Activated naive CD8-positive, alpha-beta T cell treated with anti-CD3 and anti-CD28 coated beads, Interleukin-2, amount 50 U/mL, for 24 hours (primary cell): ENCODE measurements at regions not wholly inside any gene's neighbourhood (a gene's known extent, or its start where the extent isn't known, plus 50 kb on each side); places are given as distances from the start of the nearest gene placed in this dataset.
A peak's percentile ranks its signal among the peaks of the same experiment; 100 is the strongest.
"Not testable (repeated sequence)": the region's sequence is repeated elsewhere in the genome, so short reads cannot be mapped to it uniquely, and the experiment has no call there.

Source experiments
- ATAC-seq: fragments of 150-1000 bp; cut with Tn5 transposase; one replicate; pipeline ENCODE4 v1.10.0; 2021
- DNase-seq: peaks from one replicate; pipeline ENCODE4 v3.0.0; 2021
- H3K27ac Mint-ChIP-seq: one replicate; pipeline ENCODE4 v1.8.0; 2021; ENCODE audit warnings: mild to moderate bottlenecking, mixed read lengths
- H3K27me3 Mint-ChIP-seq: one replicate; pipeline ENCODE4 v1.8.0; 2021; ENCODE audit warnings: mixed read lengths
- H3K36me3 Mint-ChIP-seq: one replicate; pipeline ENCODE4 v1.8.0; 2021; ENCODE audit warnings: low read depth, mixed read lengths
- H3K4me1 Mint-ChIP-seq: one replicate; pipeline ENCODE4 v1.8.0; 2021; ENCODE audit warnings: mixed read lengths
- H3K4me3 Mint-ChIP-seq: one replicate; pipeline ENCODE4 v1.8.0; 2021; ENCODE audit warnings: mild to moderate bottlenecking, moderate library complexity, mixed read lengths
- H3K9me3 Mint-ChIP-seq: one replicate; pipeline ENCODE4 v1.8.0; 2021; ENCODE audit warnings: mixed read lengths

DNA sequence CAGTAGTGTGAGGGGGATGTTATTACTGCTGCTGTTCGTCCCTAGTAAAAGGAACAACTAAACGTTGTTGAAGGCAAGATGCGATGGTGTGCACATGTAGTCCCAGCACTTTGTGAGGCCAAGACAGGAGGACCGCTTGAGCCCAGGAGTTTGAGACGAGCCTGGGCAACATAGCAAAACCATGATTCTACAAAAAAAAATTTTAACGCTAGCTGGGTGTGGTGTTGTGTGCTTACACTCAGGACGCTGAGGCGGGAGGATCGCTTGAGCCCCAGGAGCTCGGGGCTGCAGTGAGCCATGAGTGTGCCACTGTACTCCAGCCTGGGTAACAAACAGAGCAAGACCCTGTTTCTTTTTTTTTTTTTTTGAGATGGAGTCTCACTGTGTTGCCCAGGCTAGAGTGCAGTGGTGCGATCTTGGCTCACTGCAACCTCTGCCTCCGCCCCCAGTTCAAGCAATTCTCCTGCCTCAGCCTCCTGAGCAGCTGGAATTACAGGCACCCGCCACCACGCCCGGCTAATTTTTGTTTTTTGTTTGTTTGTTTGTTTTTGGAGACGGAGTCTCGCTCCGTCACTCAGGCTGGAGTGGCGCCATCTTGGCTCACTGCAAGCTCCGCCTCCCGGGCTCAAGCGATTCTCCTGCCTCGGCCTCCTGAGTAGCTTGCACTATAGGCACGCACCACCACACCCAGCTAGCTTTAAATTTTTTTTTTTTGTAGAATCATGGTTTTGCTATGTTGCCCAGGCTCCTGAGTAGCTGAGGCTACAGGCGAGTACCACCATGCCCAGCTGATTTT, 87.3 kb downstream of the MYL12B start:
- H3K27me3 Mint-ChIP-seq, H3K4me1 Mint-ChIP-seq, ATAC-seq, H3K4me3 Mint-ChIP-seq, H3K9me3 Mint-ChIP-seq, H3K27ac Mint-ChIP-seq, H3K36me3 Mint-ChIP-seq, DNase-seq: not testable (repeated sequence)

DNA sequence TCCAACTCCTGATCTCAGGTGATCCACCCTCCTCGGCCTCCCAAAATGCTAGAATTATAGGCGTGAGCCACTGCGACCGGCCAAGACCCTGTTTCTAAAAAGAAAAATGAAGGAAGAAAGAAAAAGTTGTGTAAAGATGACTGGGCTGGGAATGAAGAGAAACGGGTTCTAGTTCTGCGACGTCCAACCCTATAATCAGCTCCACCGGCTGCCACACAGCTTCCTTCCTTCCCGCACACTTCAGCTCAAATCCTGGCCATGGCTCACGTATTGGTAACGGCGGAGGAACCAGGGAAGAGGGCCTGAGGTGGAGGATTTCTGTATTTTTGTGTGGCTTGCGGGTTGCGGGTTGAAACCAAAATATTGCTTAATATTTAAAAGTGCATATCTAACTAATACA, 88.1 kb downstream of the MYL12B start:
- ATAC-seq (no peak), DNase-seq (no peak)
- no peaks in the 10 kb centered on the region for H3K9me3 Mint-ChIP-seq
- H3K27me3 Mint-ChIP-seq, result peaks cover 6% of the 10 kb centered on the region
- H3K27ac Mint-ChIP-seq, result no peak overlapping the region
- H3K4me3 Mint-ChIP-seq, result no peak overlapping the region
- H3K36me3 Mint-ChIP-seq, result no peaks in the 10 kb centered on the region
- H3K4me1 Mint-ChIP-seq, result peaks cover 2% of the 10 kb centered on the region

DNA sequence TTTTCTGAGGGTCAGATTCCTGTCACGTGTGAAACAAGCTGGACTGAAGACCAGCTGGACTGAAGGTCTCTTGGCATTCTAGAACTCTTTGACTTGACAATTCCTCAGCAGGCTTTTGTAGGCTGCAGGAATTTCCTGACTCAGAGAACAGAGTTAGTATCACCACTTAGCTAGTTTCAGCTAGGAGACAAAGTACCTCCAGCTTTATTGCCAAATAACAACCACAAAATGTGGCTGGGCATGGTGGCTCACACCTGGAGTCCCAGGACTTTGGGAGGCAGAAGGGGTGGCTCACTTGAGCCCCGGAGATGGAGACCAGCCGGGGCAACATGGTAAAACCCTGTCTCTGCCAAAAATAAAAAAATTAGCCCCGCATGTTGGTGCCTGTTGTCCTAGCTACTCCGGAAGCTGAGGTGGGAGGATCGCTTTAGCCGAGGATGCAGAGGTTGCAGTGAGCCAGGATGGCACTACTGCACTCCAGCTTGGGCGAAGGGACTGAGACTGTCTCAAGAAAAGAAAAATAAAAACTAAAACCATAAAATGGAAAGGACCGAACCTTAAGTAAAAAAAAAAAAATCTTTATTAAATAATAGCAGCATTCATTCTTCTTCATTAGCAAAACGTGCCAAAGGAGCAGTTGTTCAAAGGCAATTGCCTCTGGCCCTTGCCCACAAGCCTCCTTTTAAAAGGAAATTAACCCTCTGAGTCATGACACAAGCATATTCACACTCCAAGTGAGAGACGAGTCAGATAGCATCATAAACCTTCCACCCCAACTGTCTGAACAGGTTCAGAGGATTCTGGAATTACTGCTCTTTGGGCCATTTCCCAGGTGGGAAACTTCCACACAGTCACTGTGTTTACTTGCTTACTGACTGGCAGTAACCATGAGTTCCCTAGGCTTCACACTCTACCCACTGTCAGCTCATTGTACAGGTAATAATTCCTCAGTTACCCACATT, 88.9 kb downstream of the MYL12B start:
- H3K4me1 Mint-ChIP-seq, result peaks cover 4% of the 10 kb centered on the region
- H3K9me3 Mint-ChIP-seq, result no peaks in the 10 kb centered on the region
- peak; percentile 50 for ATAC-seq

DNA sequence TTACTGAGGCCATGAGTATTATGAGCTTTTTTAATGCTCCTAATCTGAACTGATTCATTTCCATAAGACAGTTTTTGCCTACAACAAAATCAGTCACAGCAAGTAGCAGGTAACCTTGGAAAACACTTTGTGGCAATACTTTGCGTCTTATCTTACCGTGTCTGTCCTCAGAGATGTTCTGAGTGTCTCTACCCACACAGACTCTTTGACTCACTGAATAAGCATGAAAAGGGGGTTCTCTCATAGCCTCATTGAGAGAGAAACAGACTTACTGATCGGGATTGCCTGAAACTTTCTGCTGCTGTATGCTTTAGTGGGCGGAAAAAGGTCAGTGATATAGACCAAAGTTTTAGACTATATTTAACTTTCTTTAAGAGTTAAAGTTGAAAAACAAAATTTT, 92.6 kb downstream of the MYL12B start:
- DNase-seq, result no peak
- H3K27ac Mint-ChIP-seq, result no peak overlapping the region
- H3K9me3 Mint-ChIP-seq, result no peaks in the 10 kb centered on the region
- H3K36me3 Mint-ChIP-seq, result no peaks in the 10 kb centered on the region
- peak; percentile 79 for ATAC-seq
- no peaks in the 10 kb centered on the region for H3K27me3 Mint-ChIP-seq
- H3K4me3 Mint-ChIP-seq, result no peak overlapping the region
- H3K4me1 Mint-ChIP-seq, result peaks cover 13% of the 10 kb centered on the region

More for the DNA sequence above, 88.9 kb downstream of the MYL12B start:
- no peak for DNase-seq
- Mint-ChIP-seq H3K4me3 (no peak overlapping the region), H3K36me3 (no peaks in the 10 kb centered on the region), H3K27ac (no peak overlapping the region), H3K27me3 (peaks cover 6% of the 10 kb centered on the region)

- H3K4me3 Mint-ChIP-seq, result no peak overlapping the region
- H3K36me3 Mint-ChIP-seq, result no peaks in the 10 kb centered on the region
- no peaks in the 10 kb centered on the region for H3K27me3 Mint-ChIP-seq
- H3K9me3 Mint-ChIP-seq, result no peaks in the 10 kb centered on the region
- no peak overlapping the region for H3K27ac Mint-ChIP-seq
- no peak for DNase-seq
- H3K4me1 Mint-ChIP-seq, result peaks cover 13% of the 10 kb centered on the region
- peak; percentile 22 for ATAC-seq
Observed at GRCh38 chr18:3356614-3357013, 93.4 kb upstream of the TGIF1 start.

- H3K4me3 Mint-ChIP-seq, result no peak overlapping the region
- H3K4me1 Mint-ChIP-seq, result peaks cover 13% of the 10 kb centered on the region
- DNase-seq, result no peak
- H3K27me3 Mint-ChIP-seq, result no peaks in the 10 kb centered on the region
- H3K36me3 Mint-ChIP-seq, result no peaks in the 10 kb centered on the region
- no peaks in the 10 kb centered on the region for H3K9me3 Mint-ChIP-seq
- no peak for ATAC-seq
- H3K27ac Mint-ChIP-seq, result no peak overlapping the region
Observed at GRCh38 chr18:3357516-3357915, 92.5 kb upstream of the TGIF1 start.

DNA sequence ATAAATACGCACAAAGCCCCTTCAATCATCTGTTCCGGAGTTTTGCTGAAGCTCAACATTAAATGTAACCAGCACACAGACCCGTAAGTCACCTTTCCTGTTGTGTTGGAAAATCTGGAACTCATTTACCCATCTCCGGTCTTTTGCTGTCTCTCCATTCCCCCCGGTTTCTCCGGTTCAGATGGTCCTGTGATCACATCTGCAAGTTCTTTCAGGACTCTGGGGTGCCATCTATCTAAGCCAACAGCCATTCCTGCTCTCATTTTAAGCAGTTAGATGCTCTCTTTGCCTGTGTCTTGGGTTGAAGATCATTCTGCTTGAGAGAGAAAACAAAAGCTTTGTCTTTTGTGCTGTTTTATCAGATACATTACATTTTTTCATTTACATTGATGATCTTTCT, 91.7 kb upstream of the TGIF1 start:
- H3K27ac Mint-ChIP-seq, result no peak overlapping the region
- no peaks in the 10 kb centered on the region for H3K9me3 Mint-ChIP-seq
- H3K36me3 Mint-ChIP-seq, result no peaks in the 10 kb centered on the region
- ATAC-seq (no peak), DNase-seq (no peak)
- no peaks in the 10 kb centered on the region for H3K27me3 Mint-ChIP-seq
- no peak overlapping the region for H3K4me3 Mint-ChIP-seq
- peaks cover 13% of the 10 kb centered on the region for H3K4me1 Mint-ChIP-seq

- DNase-seq (no peak), ATAC-seq (no peak)
- Mint-ChIP-seq H3K4me1 (peaks cover 11% of the 10 kb centered on the region), H3K36me3 (no peaks in the 10 kb centered on the region), H3K27ac (no peak overlapping the region), H3K4me3 (no peak overlapping the region), H3K9me3 (no peaks in the 10 kb centered on the region), H3K27me3 (no peaks in the 10 kb centered on the region)
Observed at GRCh38 chr18:3360211-3360610, 89.8 kb upstream of the TGIF1 start.

GRCh38 chr18:3367491-3368091, 82.4 kb upstream of the TGIF1 start:
- no peak overlapping the region for H3K27ac Mint-ChIP-seq
- H3K36me3 Mint-ChIP-seq, result no peaks in the 10 kb centered on the region
- H3K4me3 Mint-ChIP-seq, result no peak overlapping the region
- no peak for DNase-seq
- no peak for ATAC-seq
- peaks cover 6% of the 10 kb centered on the region for H3K27me3 Mint-ChIP-seq
- no peaks in the 10 kb centered on the region for H3K4me1 Mint-ChIP-seq
- H3K9me3 Mint-ChIP-seq, result no peaks in the 10 kb centered on the region

GRCh38 chr18:3368193-3368592, 81.8 kb upstream of the TGIF1 start:
- H3K27me3 Mint-ChIP-seq, result peaks cover 6% of the 10 kb centered on the region
- H3K9me3 Mint-ChIP-seq, result no peaks in the 10 kb centered on the region
- no peak overlapping the region for H3K4me3 Mint-ChIP-seq
- no peaks in the 10 kb centered on the region for H3K36me3 Mint-ChIP-seq
- H3K27ac Mint-ChIP-seq, result no peak overlapping the region
- DNase-seq, result no peak
- no peaks in the 10 kb centered on the region for H3K4me1 Mint-ChIP-seq
- no peak for ATAC-seq

DNA sequence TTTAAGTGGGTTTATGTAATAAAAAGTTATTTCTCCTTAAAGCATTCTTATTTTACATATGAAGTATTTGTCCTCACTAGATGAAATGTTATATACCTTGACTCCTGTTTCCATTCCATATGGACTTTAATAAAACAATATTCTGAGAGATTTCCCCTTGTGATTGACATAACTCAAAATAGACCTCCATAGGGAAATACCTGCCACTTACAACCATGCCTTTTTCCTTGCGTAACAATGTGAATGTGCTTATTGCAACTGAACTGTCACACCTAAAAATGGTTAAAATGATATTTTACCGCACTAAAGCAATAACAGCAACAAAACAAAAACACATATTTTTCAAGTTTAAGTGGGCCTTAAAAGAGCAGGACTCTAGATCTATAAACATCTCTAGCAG, 70.3 kb upstream of the TGIF1 start:
- Mint-ChIP-seq H3K9me3 (no peaks in the 10 kb centered on the region), H3K27ac (no peak overlapping the region), H3K36me3 (no peaks in the 10 kb centered on the region), H3K27me3 (peaks cover 2% of the 10 kb centered on the region), H3K4me3 (no peak overlapping the region), H3K4me1 (peaks cover 6% of the 10 kb centered on the region)
- DNase-seq (no peak), ATAC-seq (no peak)

DNA sequence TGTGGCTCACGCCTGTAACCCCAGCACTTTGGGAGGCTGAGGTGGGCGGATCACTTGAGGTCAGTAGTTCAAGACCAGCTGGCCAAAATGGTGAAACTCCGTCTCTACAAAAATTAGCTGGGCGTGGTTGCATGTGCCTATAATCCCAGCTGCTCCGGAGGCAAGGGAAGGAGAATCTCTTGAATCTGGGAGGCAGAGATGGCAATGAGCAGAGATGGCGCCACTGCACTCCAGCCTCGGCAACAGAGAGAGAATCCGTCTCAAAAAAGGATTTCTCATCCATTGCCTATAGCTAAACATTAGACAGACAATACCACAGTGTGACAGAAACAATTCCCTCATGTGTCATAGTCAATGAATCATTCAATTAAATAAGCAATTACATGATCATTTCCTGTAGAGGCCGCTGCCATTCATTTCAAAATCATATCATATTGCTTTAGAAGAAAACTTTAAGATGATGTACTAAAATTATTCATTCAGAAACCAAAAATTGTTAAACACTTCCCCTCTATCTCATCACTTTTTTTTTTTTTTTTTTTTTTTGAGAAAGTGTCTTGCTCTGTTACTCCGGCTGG, 69.5 kb upstream of the TGIF1 start:
- Mint-ChIP-seq H3K9me3 (no peaks in the 10 kb centered on the region), H3K27me3 (peaks cover 2% of the 10 kb centered on the region), H3K4me1 (peaks cover 6% of the 10 kb centered on the region), H3K36me3 (no peaks in the 10 kb centered on the region), H3K27ac (no peak overlapping the region), H3K4me3 (no peak overlapping the region)
- ATAC-seq (peak; percentile 91), DNase-seq (no peak)

GRCh38 chr18:3383381-3383915, 66.5 kb upstream of the TGIF1 start:
- DNase-seq, result no peak
- Mint-ChIP-seq H3K36me3 (no peaks in the 10 kb centered on the region), H3K4me1 (peaks cover 6% of the 10 kb centered on the region), H3K27me3 (peaks cover 2% of the 10 kb centered on the region), H3K27ac (no peak overlapping the region), H3K4me3 (no peak overlapping the region), H3K9me3 (no peaks in the 10 kb centered on the region)
- ATAC-seq, result no peak
